ENCODE measurements at regions not wholly inside any gene's neighbourhood (a gene's known extent, or its start where the extent isn't known, plus 50 kb on each side); places are given as distances from the start of the nearest gene placed in this dataset.
A peak's percentile ranks its signal among the peaks of the same experiment; 100 is the strongest.
"Not testable (repeated sequence)": the region's sequence is repeated elsewhere in the genome, so short reads cannot be mapped to it uniquely, and the experiment has no call there.

- peak; percentile 90 for DNase-seq (ENCODE audit: low spot score)
- intact Hi-C loops (cut with DNase I), result not testable (repeated sequence)
Observed at GRCh38 chr9:62798884-62799850, 1609.3 kb downstream of the SPATA31A7 start.

- DNase-seq (ENCODE audit: low spot score), result peak; percentile 93
- intact Hi-C loops (cut with DNase I), result not testable (repeated sequence)
Observed at GRCh38 chr9:62799851-62800371, 1610.1 kb downstream of the SPATA31A7 start.

GRCh38 chr9:62800451-62801371 is 1610.9 kb downstream of the SPATA31A7 start:
- intact Hi-C loops (cut with DNase I), result not testable (repeated sequence)
- DNase-seq (ENCODE audit: low spot score), result peak; percentile 86

GRCh38 chr9:62801372-62801811 is 1611.6 kb downstream of the SPATA31A7 start:
- intact Hi-C loops (cut with DNase I), result not testable (repeated sequence)
- DNase-seq (ENCODE audit: low spot score), result peak; percentile 88

GRCh38 chr9:62801961-62802718 is 1612.3 kb downstream of the SPATA31A7 start:
- DNase-seq (ENCODE audit: low spot score), result peak; percentile 96
- intact Hi-C loops (cut with DNase I), result not testable (repeated sequence)

GRCh38 chr9:62802719-62803079 is 1612.9 kb downstream of the SPATA31A7 start:
- intact Hi-C loops (cut with DNase I); DNase-seq (ENCODE audit: low spot score): not testable (repeated sequence)

GRCh38 chr9:62803099-62803498 is 1613.3 kb downstream of the SPATA31A7 start:
- DNase-seq (ENCODE audit: low spot score); intact Hi-C loops (cut with DNase I): not testable (repeated sequence)

GRCh38 chr9:62804314-62804713 is 1614.5 kb downstream of the SPATA31A7 start:
- DNase-seq (ENCODE audit: low spot score); intact Hi-C loops (cut with DNase I): not testable (repeated sequence)

- peak; percentile 87 for DNase-seq (ENCODE audit: low spot score)
- intact Hi-C loops (cut with DNase I), result not testable (repeated sequence)
Observed at GRCh38 chr9:62807424-62807823, 1617.6 kb downstream of the SPATA31A7 start.

GRCh38 chr9:62808081-62808480 is 1618.2 kb downstream of the SPATA31A7 start:
- DNase-seq (ENCODE audit: low spot score); intact Hi-C loops (cut with DNase I): not testable (repeated sequence)

GRCh38 chr9:62810318-62810717 is 1620.5 kb downstream of the SPATA31A7 start:
- intact Hi-C loops (cut with DNase I); DNase-seq (ENCODE audit: low spot score): not testable (repeated sequence)

GRCh38 chr9:62810811-62811315 is 1621.0 kb downstream of the SPATA31A7 start:
- intact Hi-C loops (cut with DNase I); DNase-seq (ENCODE audit: low spot score): not testable (repeated sequence)

- DNase-seq (ENCODE audit: low spot score); intact Hi-C loops (cut with DNase I): not testable (repeated sequence)
Observed at GRCh38 chr9:62815436-62815835, 1625.6 kb downstream of the SPATA31A7 start.

- intact Hi-C loops (cut with DNase I); DNase-seq (ENCODE audit: low spot score): not testable (repeated sequence)
Observed at GRCh38 chr9:62816331-62816730, 1626.5 kb downstream of the SPATA31A7 start.

GRCh38 chr9:62817214-62817613 is 1627.4 kb downstream of the SPATA31A7 start:
- intact Hi-C loops (cut with DNase I); DNase-seq (ENCODE audit: low spot score): not testable (repeated sequence)

GRCh38 chr9:62822185-62822584 is 1632.3 kb downstream of the SPATA31A7 start:
- DNase-seq (ENCODE audit: low spot score); intact Hi-C loops (cut with DNase I): not testable (repeated sequence)

- intact Hi-C loops (cut with DNase I); DNase-seq (ENCODE audit: low spot score): not testable (repeated sequence)
Observed at GRCh38 chr9:62827957-62828907, 1638.4 kb downstream of the SPATA31A7 start.

Measured in posterior vena cava (tissue), 2 donors.